ENCODE measurements at regions not wholly inside any gene's neighbourhood (a gene's known extent, or its start where the extent isn't known, plus 50 kb on each side); places are given as distances from the start of the nearest gene placed in this dataset.

DNA sequence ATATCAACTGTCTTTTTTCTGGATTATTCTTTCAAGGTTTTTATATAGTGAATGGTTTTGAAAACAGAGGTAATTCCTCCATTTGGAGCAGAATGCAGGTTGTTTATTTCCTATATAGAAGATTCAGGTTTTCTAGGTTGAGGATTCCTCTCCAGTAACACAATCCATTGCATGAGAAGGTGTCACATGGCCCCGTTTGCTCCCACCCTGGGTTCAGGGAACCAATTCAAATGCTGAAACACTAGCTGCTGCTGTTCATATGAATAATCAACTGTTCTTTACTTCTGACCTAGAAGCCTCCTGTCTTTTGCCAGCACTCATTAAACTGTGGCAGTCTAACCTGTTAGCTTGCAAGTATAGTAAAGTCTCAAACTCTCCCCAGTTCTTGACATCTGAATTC, 1316.9 kb upstream of the TENM3 start:
- no peak overlapping the region for H3K27ac ChIP-seq
- no peaks in the 10 kb centered on the region for H3K36me3 ChIP-seq (ENCODE audit: low read depth, missing control alignments)
- H3K9me3 ChIP-seq, result no peaks in the 10 kb centered on the region
- no peak for DNase-seq
- TF ChIP-seq, protein P1, sequence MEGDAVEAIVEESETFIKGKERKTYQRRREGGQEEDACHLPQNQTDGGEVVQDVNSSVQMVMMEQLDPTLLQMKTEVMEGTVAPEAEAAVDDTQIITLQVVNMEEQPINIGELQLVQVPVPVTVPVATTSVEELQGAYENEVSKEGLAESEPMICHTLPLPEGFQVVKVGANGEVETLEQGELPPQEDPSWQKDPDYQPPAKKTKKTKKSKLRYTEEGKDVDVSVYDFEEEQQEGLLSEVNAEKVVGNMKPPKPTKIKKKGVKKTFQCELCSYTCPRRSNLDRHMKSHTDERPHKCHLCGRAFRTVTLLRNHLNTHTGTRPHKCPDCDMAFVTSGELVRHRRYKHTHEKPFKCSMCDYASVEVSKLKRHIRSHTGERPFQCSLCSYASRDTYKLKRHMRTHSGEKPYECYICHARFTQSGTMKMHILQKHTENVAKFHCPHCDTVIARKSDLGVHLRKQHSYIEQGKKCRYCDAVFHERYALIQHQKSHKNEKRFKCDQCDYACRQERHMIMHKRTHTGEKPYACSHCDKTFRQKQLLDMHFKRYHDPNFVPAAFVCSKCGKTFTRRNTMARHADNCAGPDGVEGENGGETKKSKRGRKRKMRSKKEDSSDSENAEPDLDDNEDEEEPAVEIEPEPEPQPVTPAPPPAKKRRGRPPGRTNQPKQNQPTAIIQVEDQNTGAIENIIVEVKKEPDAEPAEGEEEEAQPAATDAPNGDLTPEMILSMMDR (IDR thresholded peaks at IDR 0.05), result no peak
- no peak for TF ChIP-seq POLR2A (IDR thresholded peaks at IDR 0.05)
- H3K27me3 ChIP-seq, result no peaks in the 10 kb centered on the region
- intact Hi-C loops (cut with DNase I; ENCODE audit: low total_unique reads), result no loop called here
- H3K4me3 ChIP-seq, result no peak overlapping the region
- no peaks in the 10 kb centered on the region for H3K4me1 ChIP-seq
- 52 to 81% methylated on average over 1 of the region's 1 CpG for WGBS, 2 donors

DNA sequence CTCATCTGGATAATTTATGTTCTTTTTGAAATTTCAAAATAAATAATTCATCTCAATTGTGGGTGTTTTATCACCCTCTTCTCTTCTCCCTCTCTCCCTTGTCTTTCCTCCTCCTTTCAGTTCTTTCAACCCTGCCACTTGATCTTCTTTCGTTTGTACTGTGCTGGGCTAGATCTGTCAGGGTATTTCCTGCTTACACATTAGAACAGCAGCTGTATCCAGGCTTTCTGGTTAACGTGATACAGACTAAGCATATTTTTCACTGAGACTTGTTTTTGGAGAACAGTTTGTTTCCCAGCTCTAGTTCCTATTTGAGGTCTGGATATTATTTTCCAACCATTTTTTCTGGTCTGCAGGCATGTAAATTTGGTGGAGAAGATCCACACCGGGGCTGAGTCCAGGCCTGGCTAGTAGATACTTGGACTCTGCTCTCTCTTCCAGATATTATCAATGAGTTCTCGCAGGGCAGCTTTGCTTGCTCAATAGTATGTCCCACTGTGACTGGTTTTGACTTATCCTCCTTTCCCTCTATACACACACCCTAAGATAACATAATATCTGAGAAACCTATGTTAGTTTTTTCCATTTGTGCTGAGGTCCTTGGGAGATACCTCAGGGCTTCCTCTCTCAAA, 1310.7 kb upstream of the TENM3 start:
- WGBS, 2 donors, result 38 to 40% methylated on average over 4 of the region's 4 CpGs
- DNase-seq, result no peak
- H3K27me3 ChIP-seq, result no peaks in the 10 kb centered on the region
- no peaks in the 10 kb centered on the region for H3K36me3 ChIP-seq (ENCODE audit: low read depth, missing control alignments)
- H3K4me3 ChIP-seq, result no peak overlapping the region
- H3K27ac ChIP-seq, result no peak overlapping the region
- H3K4me1 ChIP-seq, result no peaks in the 10 kb centered on the region
- intact Hi-C loops (cut with DNase I; ENCODE audit: low total_unique reads), result no loop called here
- H3K9me3 ChIP-seq, result no peaks in the 10 kb centered on the region
- no peak for TF ChIP-seq POLR2A (IDR thresholded peaks at IDR 0.05)
- TF ChIP-seq, protein P1 (IDR thresholded peaks at IDR 0.05), result no peak

DNA sequence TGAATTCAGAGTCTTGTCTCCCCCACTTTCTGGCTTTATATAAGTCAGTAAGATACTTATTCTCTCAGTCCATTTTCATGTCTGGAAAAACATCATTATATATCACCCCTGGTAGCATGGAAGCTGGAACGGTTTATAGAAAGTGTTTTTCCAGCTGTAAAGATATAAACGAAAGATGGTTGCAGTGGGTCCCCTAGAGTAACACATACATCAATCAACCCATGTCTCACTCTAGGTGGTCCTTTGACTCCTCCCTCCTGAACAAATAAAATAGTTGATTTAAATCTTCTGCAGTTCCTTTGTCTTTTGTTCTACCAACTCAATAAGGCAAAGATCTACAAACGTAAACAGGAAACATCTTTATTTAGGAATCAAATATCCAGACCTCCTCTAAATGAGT, 1306.1 kb upstream of the TENM3 start:
- Histone ChIP-seq H3K36me3 (ENCODE audit: low read depth, missing control alignments) (no peaks in the 10 kb centered on the region), H3K27ac (no peak overlapping the region), H3K27me3 (no peaks in the 10 kb centered on the region), H3K9me3 (no peaks in the 10 kb centered on the region), H3K4me3 (no peak overlapping the region), H3K4me1 (no peaks in the 10 kb centered on the region)
- TF ChIP-seq POLR2A (IDR thresholded peaks at IDR 0.05), result no peak
- TF ChIP-seq, protein P1 (IDR thresholded peaks at IDR 0.05), result no peak
- 56 to 60% methylated on average over 3 of the region's 3 CpGs for WGBS, 2 donors
- no peak for DNase-seq
- intact Hi-C loops (cut with DNase I; ENCODE audit: low total_unique reads), result no loop called here

DNA sequence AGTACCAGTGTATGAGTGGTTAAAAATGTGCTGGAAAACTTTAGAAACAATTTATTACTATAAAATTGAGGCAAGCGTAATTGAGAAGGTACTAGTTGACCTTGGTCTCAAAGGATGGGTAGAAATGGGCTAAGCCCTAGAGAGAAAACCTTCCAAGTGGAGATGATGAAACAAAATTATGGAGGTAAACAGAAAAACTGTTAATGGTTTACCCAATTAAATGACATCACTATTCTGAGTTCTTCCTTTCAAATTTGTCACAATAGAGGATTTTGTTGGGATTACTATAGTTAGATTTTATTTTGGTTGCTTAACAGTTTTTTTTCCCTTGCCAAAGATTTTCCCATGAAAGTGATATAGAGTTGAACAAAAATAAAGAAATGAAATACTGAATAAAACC, 1302.5 kb upstream of the TENM3 start:
- Histone ChIP-seq H3K27me3 (no peaks in the 10 kb centered on the region), H3K4me1 (no peaks in the 10 kb centered on the region), H3K9me3 (no peaks in the 10 kb centered on the region), H3K27ac (no peak overlapping the region), H3K4me3 (no peak overlapping the region), H3K36me3 (ENCODE audit: low read depth, missing control alignments) (no peaks in the 10 kb centered on the region)
- intact Hi-C loops (cut with DNase I; ENCODE audit: low total_unique reads), result no loop called here
- no peak for DNase-seq
- WGBS, 2 donors, result 74 to 82% methylated on average over 1 of the region's 1 CpG
- TF ChIP-seq, protein P1 (IDR thresholded peaks at IDR 0.05), result no peak
- no peak for TF ChIP-seq POLR2A (IDR thresholded peaks at IDR 0.05)

GRCh38 chr4:180942367-180942916, 1300.8 kb upstream of the TENM3 start:
- TF ChIP-seq, protein P1 (IDR thresholded peaks at IDR 0.05), result no peak
- no peak for TF ChIP-seq POLR2A (IDR thresholded peaks at IDR 0.05)
- 74% methylated on average over 5 of the region's 5 CpGs for WGBS, 2 donors
- intact Hi-C loops (cut with DNase I; ENCODE audit: low total_unique reads), result no loop called here

More at GRCh38 chr4:180942367-180942916, 1300.8 kb upstream of the TENM3 start:
- DNase-seq, result no peak
- no peaks in the 10 kb centered on the region for H3K4me1 ChIP-seq
- no peaks in the 10 kb centered on the region for H3K36me3 ChIP-seq (ENCODE audit: low read depth, missing control alignments)
- no peak overlapping the region for H3K27ac ChIP-seq
- H3K27me3 ChIP-seq, result no peaks in the 10 kb centered on the region
- no peaks in the 10 kb centered on the region for H3K9me3 ChIP-seq
- no peak overlapping the region for H3K4me3 ChIP-seq
